Endothelial cell (in vitro differentiated cells): ENCODE measurements at regions not wholly inside any gene's neighbourhood (a gene's known extent, or its start where the extent isn't known, plus 50 kb on each side); places are given as distances from the start of the nearest gene placed in this dataset.

Experiments used
- DNase-seq: peaks from one replicate; pipeline ENCODE4 v3.0.0; 2021; ENCODE audit warnings: low spot score
- H3K27ac Mint-ChIP-seq: one replicate; pipeline ENCODE4 v1.8.0; 2021; ENCODE audit warnings: mixed read lengths, inconsistent platforms; ENCODE audit not compliant: unreplicated experiment
- H3K27me3 Mint-ChIP-seq: one replicate; pipeline ENCODE4 v1.8.0; 2021; ENCODE audit warnings: mild to moderate bottlenecking, moderate library complexity, mixed read lengths, inconsistent platforms; ENCODE audit not compliant: unreplicated experiment
- H3K36me3 Mint-ChIP-seq: one replicate; pipeline ENCODE4 v1.8.0; 2021; ENCODE audit warnings: mild to moderate bottlenecking, low read depth, mixed read lengths, inconsistent platforms; ENCODE audit not compliant: unreplicated experiment
- H3K4me1 Mint-ChIP-seq: one replicate; pipeline ENCODE4 v1.8.0; 2021; ENCODE audit warnings: mild to moderate bottlenecking, mixed read lengths, inconsistent platforms; ENCODE audit not compliant: unreplicated experiment
- H3K4me3 Mint-ChIP-seq: one replicate; pipeline ENCODE4 v1.8.0; 2021; ENCODE audit warnings: mild to moderate bottlenecking, mixed read lengths, inconsistent platforms; ENCODE audit not compliant: unreplicated experiment
- H3K9me3 Mint-ChIP-seq: one replicate; pipeline ENCODE4 v1.8.0; 2021; ENCODE audit warnings: mixed read lengths, inconsistent platforms; ENCODE audit not compliant: unreplicated experiment
- TF ChIP-seq, protein P1 (sequence below): fragments of 200-600 bp; sonication (generic); IDR thresholded peaks from one replicate; pipeline ENCODE4 v1.5.0; 2021; ENCODE audit warnings: antibody characterized with exemption; ENCODE audit not compliant: unreplicated experiment

DNA sequence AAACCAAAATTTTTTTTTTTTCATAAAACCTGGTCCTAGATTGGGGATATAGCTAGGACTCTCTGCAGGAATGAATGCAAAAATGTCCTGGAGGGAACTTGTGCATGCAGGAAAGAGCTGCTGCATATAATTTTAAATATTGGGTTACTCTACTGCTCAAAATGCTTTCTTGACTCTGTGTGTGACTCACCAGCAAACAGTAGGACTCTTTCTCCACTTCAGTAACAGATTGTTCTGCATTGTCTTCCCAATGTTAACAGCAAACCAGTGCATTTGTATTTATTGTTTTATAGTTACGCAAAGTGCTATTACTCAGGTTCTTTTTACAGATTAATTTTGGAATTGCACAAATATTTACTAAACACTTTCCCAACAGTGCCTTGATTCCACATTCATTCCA is 163.7 kb upstream of the KL start:
- no peak for DNase-seq
- TF ChIP-seq, protein P1, sequence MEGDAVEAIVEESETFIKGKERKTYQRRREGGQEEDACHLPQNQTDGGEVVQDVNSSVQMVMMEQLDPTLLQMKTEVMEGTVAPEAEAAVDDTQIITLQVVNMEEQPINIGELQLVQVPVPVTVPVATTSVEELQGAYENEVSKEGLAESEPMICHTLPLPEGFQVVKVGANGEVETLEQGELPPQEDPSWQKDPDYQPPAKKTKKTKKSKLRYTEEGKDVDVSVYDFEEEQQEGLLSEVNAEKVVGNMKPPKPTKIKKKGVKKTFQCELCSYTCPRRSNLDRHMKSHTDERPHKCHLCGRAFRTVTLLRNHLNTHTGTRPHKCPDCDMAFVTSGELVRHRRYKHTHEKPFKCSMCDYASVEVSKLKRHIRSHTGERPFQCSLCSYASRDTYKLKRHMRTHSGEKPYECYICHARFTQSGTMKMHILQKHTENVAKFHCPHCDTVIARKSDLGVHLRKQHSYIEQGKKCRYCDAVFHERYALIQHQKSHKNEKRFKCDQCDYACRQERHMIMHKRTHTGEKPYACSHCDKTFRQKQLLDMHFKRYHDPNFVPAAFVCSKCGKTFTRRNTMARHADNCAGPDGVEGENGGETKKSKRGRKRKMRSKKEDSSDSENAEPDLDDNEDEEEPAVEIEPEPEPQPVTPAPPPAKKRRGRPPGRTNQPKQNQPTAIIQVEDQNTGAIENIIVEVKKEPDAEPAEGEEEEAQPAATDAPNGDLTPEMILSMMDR: no peak
- H3K27ac Mint-ChIP-seq: no peak overlapping the region
- H3K27me3 Mint-ChIP-seq: peaks cover 2% of the 10 kb centered on the region
- H3K9me3 Mint-ChIP-seq: no peaks in the 10 kb centered on the region
- no peaks in the 10 kb centered on the region for H3K36me3 Mint-ChIP-seq
- H3K4me1 Mint-ChIP-seq: no peaks in the 10 kb centered on the region
- no peak overlapping the region for H3K4me3 Mint-ChIP-seq

DNA sequence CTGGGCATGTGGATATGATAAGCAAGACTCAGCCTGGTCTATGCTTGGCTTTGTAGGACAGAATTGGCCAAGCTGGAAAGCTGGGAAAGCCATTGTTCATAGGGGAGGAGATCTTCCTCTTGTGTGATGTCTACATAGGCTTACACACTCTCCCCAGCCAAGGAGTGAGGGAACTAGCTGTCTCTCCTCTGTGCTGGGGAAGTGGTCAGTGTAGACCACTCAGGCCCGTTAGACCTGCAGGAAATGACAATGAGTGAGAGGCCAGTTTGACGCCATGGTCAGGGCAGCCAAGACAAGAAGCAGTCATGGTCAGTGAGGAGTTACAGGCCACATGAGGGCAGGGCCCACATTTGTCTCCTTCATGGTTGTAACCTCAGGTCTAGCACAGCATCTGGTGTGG is 159.1 kb upstream of the KL start:
- peaks cover 6% of the 10 kb centered on the region for H3K27me3 Mint-ChIP-seq
- H3K36me3 Mint-ChIP-seq: no peaks in the 10 kb centered on the region
- no peaks in the 10 kb centered on the region for H3K9me3 Mint-ChIP-seq
- H3K4me1 Mint-ChIP-seq: no peaks in the 10 kb centered on the region
- no peak overlapping the region for H3K4me3 Mint-ChIP-seq
- no peak for DNase-seq
- TF ChIP-seq, protein P1: no peak
- H3K27ac Mint-ChIP-seq: no peak overlapping the region

DNA sequence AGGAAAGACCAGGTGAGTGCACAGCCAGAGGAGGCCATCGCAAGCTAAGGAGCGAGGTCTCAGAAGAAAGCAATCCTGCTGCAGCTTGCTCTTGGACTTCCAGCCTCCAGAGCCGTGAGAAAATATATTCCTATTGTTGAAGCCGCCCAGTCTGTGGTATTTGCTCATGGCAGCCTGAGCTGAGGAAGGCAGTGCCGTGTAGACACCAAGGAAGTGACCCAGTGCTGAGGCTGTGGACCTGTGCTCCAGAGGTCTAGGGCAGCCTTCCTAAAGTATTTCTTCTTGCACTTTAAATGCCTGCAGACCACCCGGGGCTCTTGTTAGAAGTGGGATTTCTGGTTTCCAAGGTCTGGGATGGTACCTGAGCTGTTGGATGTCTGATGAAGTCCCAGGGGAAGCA is 158.5 kb upstream of the KL start:
- no peak for DNase-seq
- no peaks in the 10 kb centered on the region for H3K4me1 Mint-ChIP-seq
- TF ChIP-seq, protein P1: no peak
- H3K27ac Mint-ChIP-seq: no peak overlapping the region
- no peaks in the 10 kb centered on the region for H3K36me3 Mint-ChIP-seq
- no peak overlapping the region for H3K4me3 Mint-ChIP-seq
- no peaks in the 10 kb centered on the region for H3K9me3 Mint-ChIP-seq
- peaks cover 6% of the 10 kb centered on the region for H3K27me3 Mint-ChIP-seq

DNA sequence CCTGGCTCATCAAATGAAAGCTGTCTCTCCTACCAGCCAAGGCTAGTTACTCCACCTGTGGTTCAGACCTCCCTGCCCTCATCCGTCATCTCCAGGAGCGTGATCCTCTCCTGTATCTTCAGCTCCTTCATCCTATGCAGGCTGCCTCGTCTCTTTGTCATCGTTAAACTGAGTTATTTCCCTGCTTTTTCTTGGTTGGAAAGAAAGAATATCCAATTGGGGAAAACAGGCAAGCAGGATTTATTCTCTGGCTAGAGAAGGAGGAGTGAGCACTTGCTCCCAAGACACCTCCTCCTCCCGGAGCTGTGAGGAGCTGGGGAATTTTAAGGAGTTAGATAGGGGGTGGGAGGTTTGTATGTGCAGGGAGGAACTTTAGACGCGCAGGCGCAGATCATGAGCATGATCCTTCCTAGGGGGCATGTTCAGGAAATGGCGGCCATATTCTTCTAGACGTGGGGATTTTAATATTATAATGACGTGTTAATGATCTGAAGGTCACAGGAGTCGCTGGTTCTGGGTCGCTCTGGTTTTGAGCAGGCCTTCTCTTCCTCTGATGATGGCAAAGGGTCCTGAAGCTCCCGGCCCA is 156.4 kb upstream of the KL start:
- TF ChIP-seq, protein P1: no peak
- H3K4me1 Mint-ChIP-seq: no peaks in the 10 kb centered on the region
- no peak overlapping the region for H3K27ac Mint-ChIP-seq
- H3K4me3 Mint-ChIP-seq: no peak overlapping the region
- H3K9me3 Mint-ChIP-seq: no peaks in the 10 kb centered on the region
- DNase-seq: no peak
- no peaks in the 10 kb centered on the region for H3K36me3 Mint-ChIP-seq
- H3K27me3 Mint-ChIP-seq: peaks cover 6% of the 10 kb centered on the region

DNA sequence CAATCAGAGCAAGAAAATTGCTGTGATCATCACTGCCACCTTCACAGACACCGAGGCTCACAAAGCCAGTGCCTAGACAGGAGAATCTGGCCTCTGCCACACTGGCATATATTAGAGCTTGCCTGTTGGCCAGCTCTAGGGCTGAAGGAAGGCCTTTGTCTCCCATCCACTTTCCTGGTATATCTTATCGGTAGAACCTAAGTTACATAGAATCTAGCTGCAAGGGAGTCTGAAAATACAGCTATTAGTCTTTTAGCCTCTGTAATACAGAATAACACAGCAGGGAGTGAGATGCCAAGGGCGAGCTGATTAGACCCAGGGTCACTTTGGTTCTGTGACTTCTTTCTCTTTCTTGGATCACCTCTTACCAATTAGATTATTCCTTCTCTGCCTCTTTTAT is 154.9 kb upstream of the KL start:
- H3K4me1 Mint-ChIP-seq: no peaks in the 10 kb centered on the region
- no peaks in the 10 kb centered on the region for H3K36me3 Mint-ChIP-seq
- peaks cover 6% of the 10 kb centered on the region for H3K27me3 Mint-ChIP-seq
- DNase-seq: no peak
- TF ChIP-seq, protein P1: no peak
- H3K4me3 Mint-ChIP-seq: no peak overlapping the region
- H3K27ac Mint-ChIP-seq: no peak overlapping the region
- H3K9me3 Mint-ChIP-seq: no peaks in the 10 kb centered on the region
